ENCODE measurements at regions not wholly inside any gene's neighbourhood (a gene's known extent, or its start where the extent isn't known, plus 50 kb on each side); places are given as distances from the start of the nearest gene placed in this dataset.
"Not testable (repeated sequence)": the region's sequence is repeated elsewhere in the genome, so short reads cannot be mapped to it uniquely, and the experiment has no call there.

DNA sequence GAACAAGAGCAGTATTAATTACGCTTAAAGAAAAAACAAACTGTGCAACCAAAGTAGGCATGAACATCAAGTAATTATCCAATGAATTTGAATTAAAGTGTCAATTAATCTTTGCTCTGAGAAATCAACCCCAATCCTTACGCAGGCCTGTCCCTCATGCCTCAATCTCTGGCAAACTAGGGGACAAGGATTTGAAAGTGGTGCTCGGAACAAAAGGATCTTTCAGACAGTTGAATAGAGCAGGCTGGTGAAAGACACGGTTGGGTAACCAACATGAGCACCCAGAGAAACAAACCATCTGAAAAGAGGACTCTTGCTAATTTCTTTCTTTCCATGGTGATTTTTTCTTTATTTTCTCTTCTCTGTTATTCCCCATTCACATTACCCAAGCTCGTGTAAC is 203.5 kb upstream of the PHF14 start:
- TF ChIP-seq CTCF (IDR thresholded peaks at IDR 0.05; ENCODE audit: unreplicated experiment): no peak
- Mint-ChIP-seq H3K4me1 (ENCODE audit: unreplicated experiment) (no peaks in the 10 kb centered on the region), H3K9me3 (ENCODE audit: unreplicated experiment) (no peaks in the 10 kb centered on the region), H3K36me3 (ENCODE audit: low read depth, unreplicated experiment) (no peaks in the 10 kb centered on the region), H3K27me3 (ENCODE audit: unreplicated experiment) (no peaks in the 10 kb centered on the region), H3K4me3 (ENCODE audit: unreplicated experiment) (no peak overlapping the region), H3K27ac (ENCODE audit: unreplicated experiment) (no peak overlapping the region)
- DNase-seq (ENCODE audit: low spot score): no peak

DNA sequence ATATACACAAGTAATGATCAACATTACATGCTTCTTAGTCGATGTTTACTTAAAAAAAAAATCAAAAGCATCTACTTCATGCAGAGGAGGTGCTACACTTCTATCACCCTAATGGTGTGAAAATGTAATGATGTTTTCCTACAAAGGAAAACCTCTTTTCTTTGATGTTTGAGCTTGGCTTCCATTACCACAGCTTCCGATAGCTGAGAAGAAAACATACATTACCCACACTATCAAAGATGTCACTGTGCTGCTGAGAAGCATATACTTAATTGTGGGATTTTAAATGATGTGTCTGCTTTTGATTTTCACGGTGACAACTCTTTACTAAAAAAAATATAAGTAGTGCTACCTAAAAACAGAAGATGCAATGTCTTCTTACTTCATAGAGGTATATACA is 200.2 kb upstream of the PHF14 start:
- no peak overlapping the region for H3K27ac Mint-ChIP-seq (ENCODE audit: unreplicated experiment)
- no peak for DNase-seq (ENCODE audit: low spot score)
- no peaks in the 10 kb centered on the region for H3K27me3 Mint-ChIP-seq (ENCODE audit: unreplicated experiment)
- H3K36me3 Mint-ChIP-seq (ENCODE audit: low read depth, unreplicated experiment): no peaks in the 10 kb centered on the region
- H3K4me3 Mint-ChIP-seq (ENCODE audit: unreplicated experiment): no peak overlapping the region
- no peaks in the 10 kb centered on the region for H3K4me1 Mint-ChIP-seq (ENCODE audit: unreplicated experiment)
- no peak for TF ChIP-seq CTCF (IDR thresholded peaks at IDR 0.05; ENCODE audit: unreplicated experiment)
- H3K9me3 Mint-ChIP-seq (ENCODE audit: unreplicated experiment): no peaks in the 10 kb centered on the region

DNA sequence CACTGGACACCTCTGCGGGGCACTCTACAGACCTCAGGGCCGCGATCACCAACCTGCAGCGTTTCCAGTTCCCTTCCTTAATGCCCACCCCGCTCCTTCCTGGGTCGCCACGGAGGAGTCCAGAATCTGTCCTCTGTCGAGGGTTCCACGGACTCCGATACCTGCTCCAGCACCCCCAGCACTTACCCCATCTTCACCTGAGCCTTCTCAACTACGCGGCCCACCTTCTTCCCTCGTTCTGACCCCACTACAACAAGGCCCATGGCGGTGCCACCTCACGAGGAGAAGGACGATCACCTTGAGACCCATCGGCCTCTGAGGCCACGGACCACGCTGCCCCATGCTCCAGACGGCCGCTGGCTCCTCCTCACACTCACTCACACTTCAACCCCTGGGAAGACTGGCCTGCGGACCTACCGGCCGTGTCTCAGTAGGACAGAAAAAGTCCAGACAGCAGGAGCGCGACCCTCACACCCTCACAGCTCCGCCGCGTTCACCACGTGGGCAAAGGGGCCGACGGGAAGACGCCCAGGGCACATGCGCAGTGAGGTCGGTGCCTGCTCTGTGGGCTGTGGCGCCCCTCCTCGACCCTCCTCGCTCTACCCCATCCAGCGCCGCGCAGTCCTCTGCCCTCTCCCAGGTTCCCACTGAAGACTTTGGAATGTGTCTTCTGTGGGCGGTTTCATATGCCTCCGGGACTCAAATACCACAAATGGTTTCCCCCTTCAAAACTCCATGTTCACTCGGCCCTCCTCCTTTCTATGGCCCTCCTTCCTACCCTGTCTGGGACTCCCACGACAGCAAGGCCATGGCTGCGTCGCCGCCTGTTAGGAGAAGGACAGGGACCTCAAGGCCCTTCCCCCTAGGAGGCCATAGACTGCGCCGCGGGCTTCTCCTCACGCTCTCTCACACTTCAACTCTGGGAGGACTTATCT is 193.9 kb upstream of the PHF14 start:
- H3K4me1 Mint-ChIP-seq (ENCODE audit: unreplicated experiment): no peaks in the 10 kb centered on the region
- no peaks in the 10 kb centered on the region for H3K9me3 Mint-ChIP-seq (ENCODE audit: unreplicated experiment)
- TF ChIP-seq CTCF (IDR thresholded peaks at IDR 0.05; ENCODE audit: unreplicated experiment): no peak
- no peaks in the 10 kb centered on the region for H3K27me3 Mint-ChIP-seq (ENCODE audit: unreplicated experiment)
- H3K36me3 Mint-ChIP-seq (ENCODE audit: low read depth, unreplicated experiment): no peaks in the 10 kb centered on the region
- no peak overlapping the region for H3K27ac Mint-ChIP-seq (ENCODE audit: unreplicated experiment)
- no peak for DNase-seq (ENCODE audit: low spot score)
- no peak overlapping the region for H3K4me3 Mint-ChIP-seq (ENCODE audit: unreplicated experiment)

- Mint-ChIP-seq H3K9me3 (ENCODE audit: unreplicated experiment) (no peaks in the 10 kb centered on the region), H3K27me3 (ENCODE audit: unreplicated experiment) (no peaks in the 10 kb centered on the region), H3K4me1 (ENCODE audit: unreplicated experiment) (no peaks in the 10 kb centered on the region), H3K4me3 (ENCODE audit: unreplicated experiment) (no peak overlapping the region), H3K36me3 (ENCODE audit: low read depth, unreplicated experiment) (no peaks in the 10 kb centered on the region), H3K27ac (ENCODE audit: unreplicated experiment) (no peak overlapping the region)
- no peak for TF ChIP-seq CTCF (IDR thresholded peaks at IDR 0.05; ENCODE audit: unreplicated experiment)
- DNase-seq (ENCODE audit: low spot score): no peak
Measured at GRCh38 chr7:10780400-10780747, 193.3 kb upstream of the PHF14 start.

DNA sequence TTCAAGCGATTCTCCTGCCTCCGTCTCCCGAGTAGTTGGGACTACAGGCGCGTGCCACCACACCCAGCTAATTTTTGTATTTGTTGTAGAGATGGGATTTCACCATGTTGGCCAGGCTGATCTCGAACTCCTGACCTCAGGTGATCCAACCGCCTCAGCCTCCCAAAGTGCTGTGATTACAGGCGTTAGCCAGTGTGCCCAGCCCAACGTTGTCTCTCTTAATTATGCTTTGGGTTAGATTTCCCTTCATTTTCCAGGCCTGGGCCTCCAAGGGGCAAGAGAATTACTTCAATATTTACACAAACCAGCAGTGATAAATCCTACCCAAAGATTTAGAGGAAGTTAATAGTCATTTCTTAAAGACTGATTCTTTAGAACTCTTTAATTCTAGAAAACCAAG is 186.7 kb upstream of the PHF14 start:
- not testable (repeated sequence) for H3K36me3 Mint-ChIP-seq (ENCODE audit: low read depth, unreplicated experiment); H3K9me3 Mint-ChIP-seq (ENCODE audit: unreplicated experiment); H3K27ac Mint-ChIP-seq (ENCODE audit: unreplicated experiment); DNase-seq (ENCODE audit: low spot score); H3K4me3 Mint-ChIP-seq (ENCODE audit: unreplicated experiment); H3K4me1 Mint-ChIP-seq (ENCODE audit: unreplicated experiment); H3K27me3 Mint-ChIP-seq (ENCODE audit: unreplicated experiment)

Measured in endothelial cell (in vitro differentiated cells).